ENCODE measurements at regions not wholly inside any gene's neighbourhood (a gene's known extent, or its start where the extent isn't known, plus 50 kb on each side); places are given as distances from the start of the nearest gene placed in this dataset.

GRCh38 chr21:18152371-18152770 is 92.3 kb upstream of the CHODL start:
- DNase-seq (ENCODE audit: low read depth): no peak
- H3K4me3 ChIP-seq (ENCODE audit: low read depth, low read length): no peak overlapping the region
- TF ChIP-seq CTCF (IDR thresholded peaks at IDR 0.05; ENCODE audit: low read depth, low read length, missing control alignments): no peak
- in situ Hi-C loops (cut with HindIII; ENCODE audit: low sequenced_read_pairs): no loop called here

- DNase-seq (ENCODE audit: low read depth): no peak
- in situ Hi-C loops (cut with HindIII; ENCODE audit: low sequenced_read_pairs): no loop called here
- no peak overlapping the region for H3K4me3 ChIP-seq (ENCODE audit: low read depth, low read length)
- TF ChIP-seq CTCF (IDR thresholded peaks at IDR 0.05; ENCODE audit: low read depth, low read length, missing control alignments): no peak
Observed at GRCh38 chr21:18151046-18151445, 93.6 kb upstream of the CHODL start.

- TF ChIP-seq CTCF (IDR thresholded peaks at IDR 0.05; ENCODE audit: low read depth, low read length, missing control alignments): no peak
- H3K4me3 ChIP-seq (ENCODE audit: low read depth, low read length): no peak overlapping the region
- DNase-seq (ENCODE audit: low read depth): no peak
- in situ Hi-C loops (cut with HindIII; ENCODE audit: low sequenced_read_pairs): no loop called here
Observed at GRCh38 chr21:18148401-18148800, 96.2 kb upstream of the CHODL start.

GRCh38 chr21:18147678-18148077 is 97.0 kb upstream of the CHODL start:
- in situ Hi-C loops (cut with HindIII; ENCODE audit: low sequenced_read_pairs): no loop called here
- no peak overlapping the region for H3K4me3 ChIP-seq (ENCODE audit: low read depth, low read length)
- TF ChIP-seq CTCF (IDR thresholded peaks at IDR 0.05; ENCODE audit: low read depth, low read length, missing control alignments): no peak
- no peak for DNase-seq (ENCODE audit: low read depth)

- no peak for TF ChIP-seq CTCF (IDR thresholded peaks at IDR 0.05; ENCODE audit: low read depth, low read length, missing control alignments)
- in situ Hi-C loops (cut with HindIII; ENCODE audit: low sequenced_read_pairs): no loop called here
- DNase-seq (ENCODE audit: low read depth): no peak
- no peak overlapping the region for H3K4me3 ChIP-seq (ENCODE audit: low read depth, low read length)
Observed at GRCh38 chr21:18146820-18147219, 97.8 kb upstream of the CHODL start.

- no peak overlapping the region for H3K4me3 ChIP-seq (ENCODE audit: low read depth, low read length)
- in situ Hi-C loops (cut with HindIII; ENCODE audit: low sequenced_read_pairs): no loop called here
- TF ChIP-seq CTCF (IDR thresholded peaks at IDR 0.05; ENCODE audit: low read depth, low read length, missing control alignments): no peak
Observed at GRCh38 chr21:18144339-18144738, 100.3 kb upstream of the CHODL start.

GRCh38 chr21:18142655-18143054 is 102.0 kb upstream of the CHODL start:
- no peak for DNase-seq (ENCODE audit: low read depth)
- in situ Hi-C loops (cut with HindIII; ENCODE audit: low sequenced_read_pairs): no loop called here
- TF ChIP-seq CTCF (IDR thresholded peaks at IDR 0.05; ENCODE audit: low read depth, low read length, missing control alignments): no peak
- no peak overlapping the region for H3K4me3 ChIP-seq (ENCODE audit: low read depth, low read length)

More at GRCh38 chr21:18144339-18144738, 100.3 kb upstream of the CHODL start:
- no peak for DNase-seq (ENCODE audit: low read depth)

Measured in astrocyte of the cerebellum (primary cell).